ENCODE measurements at regions not wholly inside any gene's neighbourhood (a gene's known extent, or its start where the extent isn't known, plus 50 kb on each side); places are given as distances from the start of the nearest gene placed in this dataset.
A peak's percentile ranks its signal among the peaks of the same experiment; 100 is the strongest.
"Not testable (repeated sequence)": the region's sequence is repeated elsewhere in the genome, so short reads cannot be mapped to it uniquely, and the experiment has no call there.

GRCh38 chr1:48068206-48068605, 71.0 kb upstream of the TRABD2B start:
- no peak for TF ChIP-seq CTCF (IDR thresholded peaks at IDR 0.05; ENCODE audit: low read length, missing control alignments)
- no peak overlapping the region for H3K4me3 ChIP-seq (replicated peaks; ENCODE audit: low read depth, low read length)

GRCh38 chr1:48066936-48067335, 69.8 kb upstream of the TRABD2B start:
- H3K4me3 ChIP-seq (replicated peaks; ENCODE audit: low read depth, low read length): no peak overlapping the region
- TF ChIP-seq CTCF (IDR thresholded peaks at IDR 0.05; ENCODE audit: low read length, missing control alignments): no peak
- DNase-seq (ENCODE audit: low read depth): no peak

More at GRCh38 chr1:48068206-48068605, 71.0 kb upstream of the TRABD2B start:
- DNase-seq (ENCODE audit: low read depth): no peak

- not testable (repeated sequence) for H3K4me3 ChIP-seq (replicated peaks; ENCODE audit: low read depth, low read length); DNase-seq (ENCODE audit: low read depth)
Measured at GRCh38 chr1:48064693-48065092, 67.5 kb upstream of the TRABD2B start.

- DNase-seq (ENCODE audit: low read depth): no peak
- no peak for TF ChIP-seq CTCF (IDR thresholded peaks at IDR 0.05; ENCODE audit: low read length, missing control alignments)
- H3K4me3 ChIP-seq (replicated peaks; ENCODE audit: low read depth, low read length): no peak overlapping the region
Measured at GRCh38 chr1:48062353-48062752, 65.2 kb upstream of the TRABD2B start.

- TF ChIP-seq CTCF (IDR thresholded peaks at IDR 0.05; ENCODE audit: low read length, missing control alignments): peak; percentile 77
- peak; percentile 68 for DNase-seq (ENCODE audit: low read depth)
- H3K4me3 ChIP-seq (replicated peaks; ENCODE audit: low read depth, low read length): no peak overlapping the region
Measured at GRCh38 chr1:48061162-48062136, 64.3 kb upstream of the TRABD2B start.

GRCh38 chr1:48059289-48059688, 62.1 kb upstream of the TRABD2B start:
- no peak overlapping the region for H3K4me3 ChIP-seq (replicated peaks; ENCODE audit: low read depth, low read length)
- no peak for DNase-seq (ENCODE audit: low read depth)
- TF ChIP-seq CTCF (IDR thresholded peaks at IDR 0.05; ENCODE audit: low read length, missing control alignments): no peak

GRCh38 chr1:48058135-48059025, 61.2 kb upstream of the TRABD2B start:
- H3K4me3 ChIP-seq (replicated peaks; ENCODE audit: low read depth, low read length): no peak overlapping the region
- DNase-seq (ENCODE audit: low read depth): no peak
- TF ChIP-seq CTCF (IDR thresholded peaks at IDR 0.05; ENCODE audit: low read length, missing control alignments): no peak

All from fibroblast of pulmonary artery (primary cell).